Left kidney (tissue), 1 donor: ENCODE measurements at regions not wholly inside any gene's neighbourhood (a gene's known extent, or its start where the extent isn't known, plus 50 kb on each side); places are given as distances from the start of the nearest gene placed in this dataset.
A peak's percentile ranks its signal among the peaks of the same experiment; 100 is the strongest.
"Not testable (repeated sequence)": the region's sequence is repeated elsewhere in the genome, so short reads cannot be mapped to it uniquely, and the experiment has no call there.

Experiments used
- DNase-seq: peaks from one replicate; pipeline ENCODE4 v3.0.0-alpha.2; 2013

DNA sequence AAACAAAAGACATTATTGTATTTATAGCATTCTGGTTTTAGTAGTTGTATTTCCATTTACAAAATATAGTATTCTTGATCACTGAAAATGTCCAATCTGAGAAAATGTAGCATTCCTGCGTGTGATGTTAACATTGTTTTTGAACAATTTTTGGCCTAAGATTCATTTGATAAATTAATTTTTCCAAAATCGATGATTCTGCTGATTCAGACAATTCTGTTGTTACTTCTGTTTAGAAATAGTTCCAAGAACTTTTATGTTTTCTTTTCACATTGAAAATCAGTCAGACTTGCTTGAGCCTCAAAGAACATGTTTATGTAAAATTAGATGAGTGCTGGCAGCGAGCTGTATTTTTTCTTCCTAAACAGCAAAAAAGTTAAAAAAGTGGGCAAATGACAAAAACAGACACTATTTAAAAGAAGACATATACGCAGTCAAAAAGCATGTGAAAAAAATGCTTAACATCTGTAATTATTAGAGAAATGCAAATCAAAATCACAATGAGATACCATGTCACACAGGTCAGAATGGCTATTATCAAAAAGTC, 804.5 kb upstream of the MIR17HG start:
- no peak for DNase-seq

DNA sequence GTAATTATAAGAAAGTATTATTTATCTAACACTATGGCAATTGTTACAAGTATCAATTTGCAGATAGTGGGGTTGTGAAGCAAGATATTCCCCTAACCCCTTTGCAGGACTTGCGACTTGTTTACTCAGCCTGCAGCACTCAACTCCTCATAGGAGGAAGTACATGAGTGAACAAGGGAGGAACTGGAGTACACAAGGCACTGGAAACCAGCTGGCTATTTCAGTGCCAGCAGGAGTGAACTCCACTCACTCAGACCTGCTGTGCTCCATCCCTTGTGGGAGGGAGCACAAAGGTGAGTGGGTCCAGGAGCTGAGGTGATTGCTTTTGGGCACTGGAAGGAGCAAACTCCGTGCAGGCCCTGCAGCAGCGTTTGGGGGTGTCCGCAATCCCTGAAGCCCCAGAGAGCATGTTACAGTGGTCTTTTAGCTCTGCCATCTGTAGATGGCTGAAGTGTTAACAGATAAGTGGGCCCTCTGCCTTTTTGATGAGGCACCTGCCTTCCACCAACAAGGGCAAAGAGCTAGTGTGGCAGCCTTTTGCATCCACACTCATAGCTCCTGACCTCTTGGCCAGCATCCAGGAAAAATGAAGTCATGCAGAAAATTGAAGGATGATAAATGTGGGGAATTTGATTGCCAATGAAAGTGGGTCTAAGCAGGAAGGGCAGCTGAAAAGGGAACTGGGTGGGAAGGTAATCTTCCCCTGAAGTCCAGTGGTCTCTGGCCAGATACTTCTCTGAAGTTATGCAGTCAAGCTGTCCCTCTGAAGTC, 802.2 kb upstream of the MIR17HG start:
- DNase-seq: no peak

DNA sequence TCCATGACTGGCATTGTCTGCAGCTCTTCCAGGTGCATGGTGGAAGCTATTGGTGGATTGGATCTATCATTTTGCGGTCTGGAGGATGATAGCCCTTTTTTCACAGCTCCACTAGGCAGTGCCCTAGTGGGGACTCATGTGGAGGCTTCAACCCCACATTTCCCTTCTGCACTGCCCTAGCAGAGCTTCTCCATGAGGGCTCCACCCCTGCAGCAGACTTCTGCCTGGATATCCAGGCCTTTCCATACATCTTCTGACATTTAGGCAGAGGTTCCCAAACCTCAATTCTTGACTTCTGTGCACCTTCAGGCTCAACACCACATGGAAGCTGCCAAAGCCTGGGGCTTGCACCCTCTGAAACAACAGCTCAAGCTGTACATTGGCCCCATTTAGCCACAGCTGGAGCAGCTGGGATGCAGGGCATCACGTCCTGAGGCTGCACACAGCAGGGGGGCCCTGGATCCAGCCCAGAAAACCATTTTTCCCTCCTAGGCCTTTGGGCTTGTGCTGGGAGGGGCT, 800.2 kb upstream of the MIR17HG start:
- no peak for DNase-seq

DNA sequence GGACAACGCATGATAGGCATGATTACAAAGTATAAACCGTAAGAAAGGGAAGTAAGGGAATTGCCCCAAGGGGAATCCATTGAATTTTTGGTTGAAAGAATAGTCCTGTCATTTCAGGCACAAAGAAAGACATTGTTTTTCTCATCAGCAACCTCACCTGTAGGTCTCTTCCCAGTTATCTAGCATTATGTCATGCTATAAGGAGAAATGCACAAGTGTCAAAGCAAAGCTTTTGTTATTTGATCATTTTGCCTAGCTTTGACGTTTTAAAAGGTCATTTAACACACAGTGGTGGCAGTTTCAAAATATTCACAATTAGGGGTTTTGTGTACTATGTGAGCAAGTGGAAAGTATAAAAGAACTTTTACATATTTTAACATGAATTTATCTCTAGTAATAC, 796.2 kb upstream of the MIR17HG start:
- no peak for DNase-seq

DNA sequence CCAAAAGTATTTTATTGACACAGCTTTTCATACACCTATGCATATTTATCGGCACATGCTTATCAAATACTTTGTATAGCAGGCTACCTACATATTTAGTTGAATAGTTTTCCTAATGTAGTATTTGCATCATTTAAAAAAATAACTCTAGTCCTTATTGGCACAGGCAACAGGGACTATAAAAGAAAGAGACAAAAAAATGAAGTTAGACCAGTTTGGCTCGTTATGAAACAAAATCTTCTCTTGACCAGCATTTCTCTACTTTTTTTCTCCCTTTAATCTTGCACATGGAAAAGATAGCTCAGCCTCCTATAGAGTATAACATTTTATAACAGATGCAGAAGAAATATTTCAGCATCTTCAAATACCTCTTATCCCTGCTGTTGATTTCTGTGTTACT, 794.8 kb upstream of the MIR17HG start:
- no peak for DNase-seq

DNA sequence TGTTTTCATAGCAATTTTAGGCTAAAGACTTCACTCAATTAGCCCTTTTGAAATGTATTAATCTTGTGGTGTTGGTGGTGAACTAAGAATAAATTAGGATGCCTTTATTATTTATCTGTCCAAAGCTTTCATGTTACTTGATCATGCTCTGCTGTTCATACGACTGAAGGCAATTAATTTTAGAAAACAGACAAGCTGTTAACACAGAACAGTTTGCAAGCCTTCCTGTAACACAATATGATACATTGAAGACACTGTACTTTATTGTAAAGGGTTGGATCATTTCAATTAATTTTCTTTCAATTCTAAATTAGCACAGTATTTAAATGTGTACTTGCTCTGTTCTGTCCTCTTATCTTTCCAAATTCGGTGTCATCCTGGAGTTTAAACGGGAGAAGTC, 794.3 kb upstream of the MIR17HG start:
- DNase-seq: no peak

DNA sequence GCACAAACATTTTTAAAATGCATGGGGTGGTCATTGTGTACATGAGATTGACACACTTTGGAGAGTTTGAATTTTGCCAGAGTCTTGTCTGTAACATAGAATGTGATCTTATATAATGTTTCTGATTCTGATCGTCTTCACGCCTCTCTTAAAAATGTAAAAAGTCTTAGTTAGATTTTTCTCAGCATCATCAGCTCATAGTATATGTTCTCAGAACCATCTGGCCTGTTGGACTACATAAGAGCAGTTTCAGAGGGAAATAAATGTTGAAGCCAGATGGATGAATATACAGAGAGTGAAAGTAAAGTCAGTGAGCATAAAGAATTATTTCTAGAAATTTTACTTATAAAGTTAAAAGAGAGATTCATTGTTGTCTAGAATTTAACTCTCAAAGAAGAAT, 789.9 kb upstream of the MIR17HG start:
- no peak for DNase-seq

DNA sequence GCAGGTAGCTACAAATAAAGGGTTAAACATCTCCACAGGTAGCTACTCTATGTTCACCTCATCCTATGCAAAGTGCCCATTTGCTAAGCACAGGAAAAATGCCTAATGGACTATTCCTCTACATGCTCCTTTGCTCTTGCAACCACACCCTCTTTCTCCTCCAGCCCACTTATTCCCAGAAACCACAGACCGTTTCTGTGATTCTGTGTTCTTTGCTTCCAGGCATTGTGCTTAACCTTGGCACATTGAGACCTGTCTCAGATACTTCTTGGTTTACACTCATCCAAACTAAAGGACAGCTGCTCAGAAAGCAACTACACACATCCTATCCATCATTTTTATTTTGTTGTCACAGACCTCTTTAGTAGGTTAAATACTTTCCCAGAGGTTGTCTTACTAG, 785.0 kb upstream of the MIR17HG start:
- peak; percentile 8 for DNase-seq

DNA sequence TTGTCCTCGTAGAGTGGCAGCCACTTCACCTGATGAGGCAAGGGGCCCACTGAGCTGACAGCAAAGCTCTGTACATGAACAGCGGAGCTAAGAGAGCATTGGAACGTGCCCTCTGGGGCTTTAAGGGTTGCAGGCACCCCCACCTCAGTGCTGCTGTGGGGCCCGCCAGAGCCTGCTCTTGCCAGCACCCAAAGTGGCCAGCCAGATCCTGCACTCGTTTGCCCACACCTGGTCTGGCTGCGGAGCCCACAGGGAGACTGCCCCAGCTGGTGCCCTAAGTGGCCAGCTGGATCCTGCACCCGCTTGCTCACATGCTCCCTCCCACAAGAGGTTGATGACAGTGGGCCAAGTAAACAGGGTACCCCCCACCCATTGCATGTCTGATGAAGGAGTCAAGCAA, 783.4 kb upstream of the MIR17HG start:
- DNase-seq: no peak

DNA sequence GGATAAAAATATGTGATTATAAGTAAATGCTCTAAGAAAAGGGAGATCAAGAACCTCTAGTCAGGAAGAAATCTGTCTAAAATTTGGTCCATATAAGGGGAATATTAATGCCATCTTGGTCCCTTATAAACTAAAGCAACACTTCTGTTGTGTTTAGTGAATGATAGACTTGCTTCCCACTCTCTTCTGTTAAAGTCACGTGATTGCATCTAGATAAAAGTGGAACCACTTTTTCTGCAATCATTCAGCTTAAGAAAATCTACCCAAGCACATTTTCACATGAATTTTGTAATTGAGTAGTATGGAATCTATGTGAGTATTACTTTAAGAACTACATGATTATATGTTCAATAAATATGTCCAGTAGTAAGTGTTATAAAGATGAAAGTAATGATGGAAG, 782.9 kb upstream of the MIR17HG start:
- DNase-seq: no peak

DNA sequence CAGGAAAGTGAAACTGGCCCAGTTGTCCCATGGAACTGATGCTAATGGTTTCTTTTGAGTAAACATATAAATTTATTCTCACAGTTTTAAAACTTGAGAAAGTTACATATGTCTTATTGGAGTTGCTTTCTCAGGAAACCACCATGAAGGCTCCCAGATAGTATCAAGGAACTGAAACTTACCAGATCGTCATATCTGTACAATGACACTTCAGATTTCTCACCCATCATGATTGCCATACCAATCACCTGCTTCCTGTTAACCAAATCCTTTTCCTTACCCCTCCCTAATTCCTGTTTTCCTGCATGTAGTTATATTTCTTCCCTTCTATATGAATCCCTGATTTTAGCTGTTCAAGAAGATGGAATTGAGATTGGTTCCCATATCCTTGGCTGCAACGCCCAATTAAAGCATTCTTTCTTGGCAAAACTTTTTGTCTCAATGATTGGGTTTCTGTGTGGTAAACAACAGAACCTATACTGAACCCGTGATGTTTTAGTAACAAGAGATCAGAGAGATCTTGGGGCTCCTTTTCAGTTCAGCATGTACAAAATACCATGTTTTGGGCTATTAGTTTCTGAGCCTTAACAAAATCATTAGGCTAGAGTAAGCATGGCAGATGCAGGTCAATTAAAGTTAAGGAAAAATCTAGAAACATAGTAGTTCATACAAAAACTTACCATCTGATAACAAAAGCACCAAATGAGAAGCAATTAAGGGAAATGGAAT, 781.3 kb upstream of the MIR17HG start:
- no peak for DNase-seq

DNA sequence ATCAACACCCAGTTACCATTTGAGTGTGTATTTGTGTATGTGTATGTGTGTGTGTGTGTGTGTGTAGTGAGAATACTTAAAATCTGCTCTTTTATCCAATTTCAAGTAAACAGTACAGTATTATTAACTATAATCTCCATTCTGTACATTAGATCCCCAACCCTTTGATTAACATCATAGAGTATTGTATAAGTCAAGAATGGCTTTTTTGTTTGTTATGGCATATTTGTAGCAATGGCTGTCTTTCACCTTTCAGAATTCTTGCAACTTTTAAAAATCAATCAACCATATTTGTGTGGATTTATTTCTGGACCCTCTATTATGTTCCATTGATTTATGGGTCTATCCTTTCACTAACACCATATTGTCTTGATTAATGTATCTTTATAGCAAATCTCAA, 779.3 kb upstream of the MIR17HG start:
- no peak for DNase-seq

DNA sequence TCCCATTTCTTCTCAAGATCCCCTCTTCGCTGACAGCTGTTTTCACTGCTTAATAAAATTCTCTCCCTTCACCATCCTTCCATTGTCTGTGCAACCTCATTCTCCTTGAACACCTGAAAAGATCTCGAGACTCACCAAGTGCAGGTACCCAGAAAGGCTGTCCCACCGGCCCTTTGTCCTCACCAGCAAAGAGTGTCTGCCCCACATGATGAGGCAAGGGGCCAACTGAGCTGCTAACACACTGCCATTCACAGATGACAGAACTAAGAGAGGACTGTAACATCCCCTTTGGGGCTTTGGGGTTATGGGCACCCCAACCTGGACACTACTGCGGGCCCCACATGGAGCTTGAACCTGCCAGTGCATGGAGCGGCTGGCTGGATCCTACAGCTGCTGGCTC, 771.4 kb upstream of the MIR17HG start:
- DNase-seq: no peak

DNA sequence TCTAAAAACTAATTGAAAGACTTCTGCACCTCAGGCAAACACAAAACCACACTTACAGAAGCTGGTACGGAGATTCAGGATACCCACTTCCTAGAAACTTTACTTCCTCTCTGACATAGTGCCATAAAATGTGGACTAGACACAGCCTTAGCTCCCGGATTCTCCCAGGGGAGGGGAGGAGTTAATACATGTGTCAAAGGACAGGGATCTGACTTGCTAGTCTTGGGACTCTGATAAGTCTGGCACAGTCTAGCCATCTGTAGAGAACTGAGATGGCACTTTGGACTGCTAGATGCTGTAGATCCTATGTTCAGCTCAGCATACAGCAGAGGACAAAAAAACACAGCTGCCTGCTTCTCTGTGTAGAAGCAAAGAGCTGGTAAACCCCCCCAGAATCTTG, 769.8 kb upstream of the MIR17HG start:
- no peak for DNase-seq

DNA sequence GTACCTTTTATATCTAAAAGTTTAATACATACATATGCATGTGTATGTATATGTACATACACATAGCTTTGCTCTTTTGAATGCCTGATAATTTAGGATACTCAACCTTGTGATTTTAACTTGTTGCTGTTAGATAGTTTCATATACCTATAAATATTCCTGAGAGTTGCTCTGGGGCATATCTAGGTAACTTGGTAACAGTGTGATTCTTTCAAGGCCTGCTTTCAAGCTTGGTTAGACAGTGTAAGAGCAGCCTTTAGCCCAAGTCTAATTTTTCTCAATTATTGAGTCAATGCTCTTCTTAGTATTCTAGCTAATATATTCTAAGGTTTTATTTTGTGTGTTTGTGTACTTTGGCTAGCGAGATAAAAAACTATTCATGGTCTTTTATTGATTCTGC, 762.1 kb upstream of the MIR17HG start:
- DNase-seq: no peak

DNA sequence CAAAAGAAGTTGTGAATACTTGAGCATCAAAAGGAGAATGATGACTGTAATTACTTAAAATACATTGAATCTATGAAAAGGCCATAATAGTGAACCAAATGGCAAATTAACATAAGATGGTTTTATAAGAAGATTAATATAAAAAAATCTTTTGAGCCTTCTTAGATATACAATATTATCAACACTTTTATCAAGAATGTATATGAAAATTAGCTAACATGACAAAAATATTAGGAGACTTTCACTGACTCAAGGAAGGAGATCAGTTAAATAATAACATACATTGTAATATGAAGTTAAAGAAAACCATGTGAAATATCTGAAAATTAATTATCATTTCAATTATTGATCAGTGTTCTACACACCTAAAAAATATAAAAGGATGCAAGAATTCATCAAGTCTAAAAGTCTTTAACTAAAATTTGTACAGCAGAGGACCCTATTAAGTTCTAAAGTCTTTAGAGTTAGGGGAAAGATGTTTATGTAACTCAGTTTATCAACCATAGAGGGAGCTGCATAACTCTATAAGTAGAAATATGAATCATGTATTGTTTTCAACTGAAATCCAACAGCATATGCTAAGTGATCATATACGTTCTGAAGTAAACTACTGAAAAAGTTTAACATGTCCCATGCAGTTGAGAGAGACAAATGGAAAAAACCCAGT, 756.1 kb upstream of the MIR17HG start:
- no peak for DNase-seq

DNA sequence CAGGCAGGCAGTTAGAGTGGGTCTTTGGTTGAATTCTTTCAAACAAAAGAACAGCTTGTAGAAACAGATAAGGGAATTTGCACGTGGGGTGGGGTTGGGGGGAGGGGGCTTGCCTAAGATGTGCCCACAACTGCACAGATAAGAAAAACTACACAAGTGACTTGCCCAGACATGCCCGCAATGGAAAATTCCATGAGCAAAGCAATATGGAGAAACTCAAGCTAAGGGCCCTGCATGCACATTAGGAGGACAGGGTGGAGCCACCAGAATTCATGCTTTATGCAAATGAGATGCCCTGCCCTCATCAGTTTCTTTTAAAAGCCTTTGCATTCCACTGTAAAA, 755.6 kb upstream of the MIR17HG start:
- DNase-seq: no peak

DNA sequence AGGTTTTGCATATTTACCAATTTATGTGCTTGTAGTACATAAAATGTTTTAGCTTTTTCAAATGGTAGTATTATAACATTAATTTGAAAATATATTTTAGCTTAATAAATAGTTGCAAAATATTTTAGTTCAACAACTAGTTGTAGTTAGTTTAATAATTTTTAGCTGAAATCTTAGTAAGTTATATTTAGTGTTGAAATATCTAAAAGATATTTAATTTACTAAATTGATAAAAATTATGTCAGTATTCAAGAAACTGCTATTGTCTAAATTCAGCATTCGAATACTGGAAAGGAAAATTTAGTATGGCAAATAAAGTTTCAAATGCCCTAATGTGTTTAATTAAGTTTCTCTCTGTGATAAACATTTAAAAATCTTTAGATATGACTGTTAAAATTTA, 754.5 kb upstream of the MIR17HG start:
- no peak for DNase-seq

DNA sequence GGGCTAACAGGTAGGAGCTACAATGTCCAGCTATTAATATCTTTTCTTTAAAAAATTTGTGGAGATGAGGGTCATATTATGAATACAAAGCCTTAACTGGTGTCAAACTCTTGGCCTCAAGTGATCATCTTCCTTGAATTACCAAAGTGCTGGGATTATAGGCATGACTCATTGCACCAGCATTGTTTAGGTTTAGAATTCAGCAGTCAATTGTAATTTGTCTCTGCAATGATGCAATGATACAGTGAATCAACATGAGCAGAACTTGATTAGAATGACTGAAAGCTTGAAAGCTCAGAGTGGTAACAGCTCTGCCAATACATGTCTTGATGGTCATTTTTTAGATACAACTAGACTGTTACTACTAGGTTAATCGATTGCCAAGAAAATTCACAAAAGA, 752.8 kb upstream of the MIR17HG start:
- DNase-seq: no peak

DNA sequence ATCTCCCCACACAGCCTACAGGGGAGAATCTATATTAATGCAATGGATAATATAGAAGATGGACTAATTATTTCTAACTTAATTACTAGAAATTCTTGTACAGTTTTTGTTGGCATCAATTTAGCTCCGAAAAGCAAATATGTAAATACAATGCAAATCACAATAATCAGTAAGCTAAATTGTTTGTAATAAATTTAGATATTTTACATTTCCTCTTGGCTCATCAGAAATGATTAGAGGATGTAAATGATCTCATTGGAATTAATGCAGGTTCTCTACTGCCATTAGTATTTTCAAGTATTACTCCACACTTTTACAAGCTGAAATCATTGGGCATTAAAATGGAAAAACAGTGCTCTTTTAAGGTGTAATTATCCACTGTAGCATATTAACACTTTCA, 741.8 kb upstream of the MIR17HG start:
- no peak for DNase-seq

DNA sequence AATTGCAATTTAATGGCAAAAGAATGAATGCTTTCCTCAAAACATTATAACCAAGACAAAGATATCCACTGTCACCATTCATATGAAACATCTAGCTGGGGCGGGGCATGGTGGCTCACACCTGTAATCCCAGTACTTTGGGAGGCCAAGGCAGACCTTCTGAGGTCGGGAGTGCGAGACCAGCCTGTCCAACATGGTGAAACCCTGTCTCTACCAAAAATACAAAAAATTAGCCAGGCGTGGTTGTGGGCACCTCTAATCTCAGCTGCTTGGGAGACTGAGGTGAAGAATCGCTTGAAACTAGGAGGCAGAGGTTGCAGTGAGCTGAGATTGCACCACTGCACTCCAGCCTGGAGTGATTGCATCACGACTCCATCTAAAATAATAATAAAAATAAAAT, 740.6 kb upstream of the MIR17HG start:
- DNase-seq: not testable (repeated sequence)

DNA sequence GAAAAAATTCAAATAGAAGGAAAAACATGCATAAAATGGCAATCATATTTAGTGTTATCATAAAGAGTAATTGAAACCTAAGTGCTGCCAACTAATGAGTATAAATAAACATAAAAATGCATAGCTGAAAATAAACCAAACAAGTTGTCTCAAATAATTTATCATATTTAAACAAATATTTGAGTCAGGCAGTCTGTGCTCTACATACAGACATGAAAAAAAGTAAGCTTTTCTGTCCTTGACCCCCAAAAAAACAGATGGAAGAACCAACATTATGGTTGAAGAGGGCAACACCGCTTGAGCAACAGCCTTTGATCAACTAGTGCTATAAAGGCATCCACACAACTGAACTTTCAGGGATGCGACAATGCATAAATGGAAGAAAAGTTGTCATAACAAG, 735.1 kb upstream of the MIR17HG start:
- no peak for DNase-seq
